NT2/D1 (cell line): ENCODE measurements at regions not wholly inside any gene's neighbourhood (a gene's known extent, or its start where the extent isn't known, plus 50 kb on each side); places are given as distances from the start of the nearest gene placed in this dataset.

Experiments
- SUZ12 ChIP-seq: IDR thresholded peaks from 2 replicates; pipeline ENCODE4 v1.6.1; 2011; ENCODE audit not compliant: insufficient read length, insufficient read depth; ENCODE audit errors: extremely low read depth
- YY1 ChIP-seq: IDR thresholded peaks from 2 replicates; pipeline ENCODE4 v1.6.1; 2011; ENCODE audit not compliant: insufficient read length, insufficient read depth

- TF ChIP-seq YY1 (no peak), SUZ12 (no peak)
Measured at GRCh38 chr22:44550711-44551491, 52.9 kb upstream of the RTL6 start.
